ENCODE measurements at regions not wholly inside any gene's neighbourhood (a gene's known extent, or its start where the extent isn't known, plus 50 kb on each side); places are given as distances from the start of the nearest gene placed in this dataset.
"Not testable (repeated sequence)": the region's sequence is repeated elsewhere in the genome, so short reads cannot be mapped to it uniquely, and the experiment has no call there.

DNA sequence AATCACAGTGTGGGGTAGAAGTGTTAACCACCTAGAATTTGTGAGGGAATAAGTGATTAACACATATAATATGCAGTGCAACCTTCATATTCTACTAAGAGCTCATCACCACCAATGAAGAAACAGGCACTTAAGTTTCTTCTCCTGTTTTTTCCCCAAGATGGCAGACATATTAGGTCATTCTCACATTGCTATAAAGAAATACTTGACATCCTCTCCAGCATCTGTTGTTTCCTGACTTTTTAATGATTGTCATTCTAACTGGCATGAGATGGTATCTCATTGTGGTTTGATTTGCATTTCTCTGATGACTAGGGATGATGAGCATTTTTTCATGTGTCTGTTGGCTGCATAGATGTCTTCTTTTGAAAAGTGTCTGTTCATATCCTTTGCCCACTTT, 301.5 kb upstream of the CLEC14A start:
- DNase-seq, result not testable (repeated sequence)

DNA sequence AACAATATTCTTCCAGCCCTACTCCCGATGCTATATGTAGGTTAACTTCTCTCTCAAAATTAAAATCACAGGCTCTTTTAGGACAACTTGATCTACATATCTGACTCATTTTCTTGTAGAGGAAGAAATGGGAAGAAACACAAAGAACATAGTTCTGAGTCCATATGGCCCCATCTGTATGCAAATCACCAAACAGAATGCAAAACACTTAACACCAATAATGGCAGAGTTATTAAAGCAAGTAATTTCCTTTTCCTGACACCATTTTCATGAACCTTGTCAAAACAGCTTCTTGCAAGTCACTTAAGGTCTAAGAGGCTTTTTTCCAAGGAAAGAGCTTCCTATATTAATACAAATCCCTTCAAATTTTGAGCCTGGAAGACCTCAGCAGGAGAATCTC, 300.4 kb upstream of the CLEC14A start:
- no peak for DNase-seq

DNA sequence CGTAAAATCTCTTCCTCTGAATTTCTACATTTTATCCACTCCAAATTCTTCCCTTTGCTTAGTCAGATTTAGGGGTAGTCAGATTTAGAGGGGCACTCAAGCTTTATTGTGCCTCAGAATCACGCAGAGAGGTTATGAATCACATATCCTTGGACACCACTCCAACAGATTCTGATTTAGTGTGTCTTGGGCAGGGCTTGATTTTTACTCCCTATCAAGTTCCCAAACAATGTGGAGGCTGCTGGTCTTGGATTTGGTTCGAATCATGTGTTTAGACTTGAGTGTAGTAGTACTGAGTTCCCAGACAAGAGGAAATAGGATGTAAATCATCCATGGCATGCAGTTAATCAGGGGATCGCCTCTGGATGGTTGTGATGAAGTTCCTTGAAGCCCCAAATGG, 298.1 kb upstream of the CLEC14A start:
- DNase-seq, result no peak

DNA sequence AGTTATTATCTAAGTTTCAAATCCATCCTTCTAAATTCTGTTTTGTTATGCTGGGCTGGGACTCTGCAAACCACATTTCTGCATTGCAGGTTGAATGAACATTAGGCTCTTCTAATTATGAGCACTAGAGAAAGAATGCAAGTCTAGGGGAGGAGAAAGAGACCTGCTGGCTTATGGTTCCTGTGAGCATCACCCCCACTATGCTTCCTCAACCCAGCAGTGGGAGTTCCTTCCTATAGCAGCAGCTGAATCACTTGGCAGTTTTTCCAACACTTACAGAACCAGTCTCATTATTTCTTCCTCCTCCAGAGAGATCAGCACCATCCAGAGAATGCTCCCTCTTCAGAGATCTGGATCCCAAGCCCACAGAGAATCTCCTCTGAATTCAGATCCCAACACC, 297.7 kb upstream of the CLEC14A start:
- DNase-seq, result no peak

DNA sequence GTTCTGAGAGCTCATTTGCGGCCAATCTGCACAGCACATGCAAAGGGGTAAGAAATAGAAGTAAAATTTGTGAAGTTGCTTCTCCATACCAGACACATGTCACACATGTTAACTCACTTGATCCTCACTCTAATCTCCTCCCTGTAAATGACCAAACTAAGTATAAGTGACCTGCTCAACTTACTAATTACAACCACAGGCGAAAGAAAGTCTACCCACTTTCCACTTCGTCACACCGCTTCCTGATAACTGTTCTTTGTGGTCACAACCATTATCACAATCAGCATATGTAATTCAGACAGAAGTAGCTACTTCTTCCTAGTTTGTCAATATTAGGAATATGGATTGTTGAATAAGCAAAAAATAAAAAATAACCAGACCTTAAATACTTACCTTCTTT, 293.7 kb upstream of the CLEC14A start:
- no peak for DNase-seq

DNA sequence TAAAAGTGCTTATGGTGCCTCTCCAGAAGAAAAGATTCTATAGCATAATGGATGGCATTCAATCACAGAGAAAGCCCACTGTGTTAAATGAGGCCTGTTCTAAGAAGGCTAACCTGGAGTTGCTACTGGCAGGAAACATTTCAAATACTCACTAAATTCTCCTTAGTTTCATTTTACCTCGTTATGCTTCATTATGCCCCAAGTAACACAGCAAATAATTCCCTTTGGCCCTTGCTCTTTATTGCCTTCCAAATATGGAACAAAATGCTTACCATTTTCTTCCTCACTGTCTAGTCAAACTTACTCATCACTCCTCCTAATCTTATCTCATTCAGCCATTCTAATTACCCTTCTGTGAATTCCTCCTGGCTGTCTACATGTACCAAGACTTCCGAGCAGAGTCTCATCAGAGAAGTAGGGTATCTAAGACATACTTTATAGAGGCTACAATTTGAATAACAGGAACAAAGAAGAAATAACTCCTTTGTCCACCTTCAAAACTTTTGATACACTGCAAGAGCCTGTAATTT, 292.1 kb upstream of the CLEC14A start:
- no peak for DNase-seq

DNA sequence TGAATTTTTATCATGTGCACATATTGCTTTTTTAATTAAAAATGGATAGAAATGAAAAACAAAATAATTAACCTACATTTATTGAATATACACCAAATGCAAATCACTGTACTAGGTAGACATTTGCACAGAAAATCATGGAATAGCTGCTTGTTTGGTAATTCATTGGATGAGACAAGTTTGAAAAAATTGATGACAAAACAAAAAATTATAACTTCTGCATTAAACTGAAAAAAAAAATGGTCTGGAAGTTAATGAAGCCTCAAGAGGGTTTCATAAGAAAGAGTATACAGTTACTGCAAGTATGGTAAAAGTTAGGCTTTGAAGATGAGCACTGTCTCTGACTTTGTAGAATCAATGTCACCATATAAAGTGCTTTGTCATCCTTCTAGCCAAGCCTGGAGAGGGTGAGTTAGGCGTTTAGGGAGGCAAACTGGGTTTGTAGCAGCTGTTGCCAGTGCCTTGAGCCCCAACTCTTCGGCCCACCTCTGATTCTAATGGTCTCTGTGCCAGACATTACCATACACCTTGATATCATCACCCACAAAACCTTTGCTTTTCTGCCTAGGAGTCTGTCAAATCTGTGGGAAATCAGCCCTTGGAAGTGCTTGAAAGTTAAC, 291.1 kb upstream of the CLEC14A start:
- no peak for DNase-seq

DNA sequence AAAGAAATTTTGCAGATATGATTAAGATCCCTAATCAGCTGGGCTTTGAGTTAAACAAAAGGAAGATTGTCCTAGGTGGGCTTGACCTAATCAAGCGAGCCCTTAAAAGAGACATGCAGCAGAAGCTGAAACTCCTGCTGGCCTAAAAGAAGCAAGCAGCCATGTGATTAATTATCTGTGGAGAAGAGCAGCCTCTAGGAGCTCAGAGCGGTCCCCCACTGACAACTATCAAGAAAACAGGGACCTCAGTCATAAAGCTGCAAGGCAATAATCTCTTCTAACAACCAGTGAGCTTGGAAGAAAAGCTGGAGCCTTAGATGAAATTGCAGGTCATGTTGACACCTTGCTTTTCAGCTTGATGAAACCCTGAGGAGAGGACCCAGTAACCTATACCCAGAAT, 288.9 kb upstream of the CLEC14A start:
- DNase-seq, result no peak

DNA sequence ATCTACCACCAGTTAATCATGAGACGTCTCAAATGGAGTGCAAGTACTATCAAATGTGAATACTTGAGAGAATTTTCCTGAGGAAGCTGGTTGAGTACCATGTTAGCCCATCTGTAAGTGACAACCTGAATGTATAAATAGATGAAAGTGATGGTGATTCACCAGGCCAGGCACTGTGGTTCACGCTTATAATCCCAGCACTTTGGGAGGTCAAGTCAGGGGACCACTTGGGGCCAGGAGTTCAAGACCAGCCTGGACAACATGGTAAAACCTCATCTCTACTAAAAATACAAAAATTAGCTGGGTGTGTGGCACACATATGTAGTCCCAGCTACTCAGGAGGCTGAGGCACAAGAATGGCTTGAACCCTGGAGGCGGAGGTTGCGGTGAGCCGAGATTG, 288.0 kb upstream of the CLEC14A start:
- DNase-seq, result not testable (repeated sequence)

DNA sequence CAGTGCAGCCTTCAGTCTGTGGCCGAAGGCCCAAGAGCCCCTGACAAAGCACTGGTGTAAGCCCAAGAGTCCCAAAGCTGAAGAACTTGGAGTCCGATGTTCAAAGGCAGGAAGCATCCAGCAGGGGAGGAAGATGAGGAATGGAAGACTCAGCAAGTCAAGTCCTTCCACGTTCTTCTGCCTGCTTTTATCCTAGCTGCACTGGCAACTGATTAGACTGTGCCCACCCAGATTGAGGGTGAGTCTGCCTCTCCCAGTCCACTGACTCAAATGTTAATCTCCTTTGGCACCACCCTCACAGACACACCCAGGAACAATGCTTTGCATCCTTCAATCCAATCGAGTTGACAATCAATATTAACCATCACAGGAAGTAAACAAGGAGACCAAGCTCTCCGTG, 282.2 kb upstream of the CLEC14A start:
- DNase-seq, result not testable (repeated sequence)

DNA sequence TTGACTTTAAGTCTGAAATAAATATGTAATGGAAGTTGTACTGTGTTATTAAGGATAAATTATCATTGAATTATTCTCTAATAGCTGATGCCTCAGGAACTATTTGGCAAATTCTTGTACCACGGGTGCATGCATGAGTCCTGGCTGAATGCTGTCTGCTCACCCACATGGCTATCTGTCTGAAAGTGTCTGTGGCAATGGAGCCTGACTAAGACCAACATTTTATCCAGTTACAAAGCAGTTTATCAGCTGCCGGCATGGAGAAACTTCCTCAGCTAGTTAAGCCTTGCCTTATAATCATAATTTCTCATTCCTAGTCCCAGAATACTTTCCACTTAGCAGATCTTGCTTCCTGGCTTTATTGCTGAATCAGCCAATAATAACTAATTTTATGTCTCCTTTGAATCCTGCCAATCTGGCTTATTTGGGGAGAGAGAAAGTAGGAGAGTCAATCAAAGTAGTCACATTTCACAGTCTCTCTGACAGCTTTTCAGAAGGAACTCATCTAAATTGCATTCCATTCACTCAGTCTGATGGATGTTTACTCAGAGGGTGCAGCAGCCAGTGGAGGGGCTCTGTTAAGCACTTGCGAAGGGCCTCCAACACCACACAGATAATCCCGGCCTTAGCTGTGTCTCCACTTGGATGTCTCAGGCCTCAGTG, 280.6 kb upstream of the CLEC14A start:
- no peak for DNase-seq

DNA sequence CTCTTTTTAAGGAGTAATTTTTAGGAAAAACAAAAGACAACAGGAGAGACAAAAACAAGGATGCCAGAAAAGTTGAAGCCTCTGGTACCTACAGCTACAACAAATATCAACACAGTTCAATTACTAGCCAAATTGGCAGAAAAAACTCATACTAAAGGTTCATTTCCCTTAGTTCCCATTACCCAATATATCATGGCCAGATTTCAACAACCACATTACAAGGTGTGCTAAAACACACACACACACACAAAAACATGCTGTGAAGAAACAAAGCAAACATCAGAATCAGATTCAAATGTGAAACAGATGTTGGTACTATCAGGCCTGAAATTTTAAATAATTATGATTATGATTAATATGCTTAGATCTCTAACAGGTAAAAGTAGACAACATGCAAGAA, 272.7 kb upstream of the CLEC14A start:
- no peak for DNase-seq

DNA sequence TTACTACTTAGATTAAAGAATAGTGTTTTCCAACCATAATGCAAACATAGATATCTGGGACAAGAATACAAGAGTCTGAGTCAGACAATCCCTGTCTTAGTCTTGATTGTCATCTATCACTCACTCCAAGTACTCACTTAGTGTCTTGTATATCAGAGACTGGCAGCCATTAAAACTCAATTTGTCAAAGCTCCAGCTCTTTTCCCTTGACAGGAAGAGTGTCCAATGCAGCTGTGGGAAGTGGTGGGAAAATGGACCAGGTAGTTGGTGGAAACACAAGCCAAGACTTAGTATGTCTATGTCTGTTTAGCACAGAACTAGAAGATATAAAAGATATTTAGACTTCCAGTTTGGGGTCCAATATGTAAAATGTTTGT, 271.6 kb upstream of the CLEC14A start:
- no peak for DNase-seq

DNA sequence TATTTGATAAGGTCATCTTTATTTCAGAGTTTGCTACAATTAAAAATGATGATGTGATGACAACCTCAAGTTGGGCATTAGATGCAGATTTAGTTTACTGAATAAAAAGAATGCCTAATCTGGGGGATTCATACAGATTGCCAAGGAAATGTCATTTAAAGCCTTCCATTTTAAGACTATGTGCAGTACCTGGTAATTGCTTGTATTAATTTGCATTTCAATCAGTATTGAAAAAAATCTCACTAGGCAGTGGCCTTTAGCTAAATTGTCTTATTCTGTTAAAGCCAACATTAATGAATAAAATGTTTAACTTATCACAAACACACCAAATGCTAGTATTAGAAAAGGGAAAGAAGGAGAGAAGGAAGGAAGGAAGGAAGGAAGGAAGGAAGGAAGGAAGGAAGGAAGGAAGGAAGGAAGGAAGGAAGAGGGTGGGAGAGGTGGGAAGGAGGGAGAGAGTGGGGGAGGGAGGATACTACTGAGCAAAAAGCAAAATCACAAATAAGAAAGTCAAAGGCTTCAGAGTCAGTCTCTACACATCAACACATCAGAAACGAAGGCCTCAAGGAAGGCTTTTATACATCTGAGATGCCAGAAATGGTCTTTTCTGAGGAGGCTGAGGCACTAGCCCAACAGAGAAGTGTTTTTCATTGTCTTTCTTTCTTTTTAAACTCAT, 271.1 kb upstream of the CLEC14A start:
- no peak for DNase-seq

DNA sequence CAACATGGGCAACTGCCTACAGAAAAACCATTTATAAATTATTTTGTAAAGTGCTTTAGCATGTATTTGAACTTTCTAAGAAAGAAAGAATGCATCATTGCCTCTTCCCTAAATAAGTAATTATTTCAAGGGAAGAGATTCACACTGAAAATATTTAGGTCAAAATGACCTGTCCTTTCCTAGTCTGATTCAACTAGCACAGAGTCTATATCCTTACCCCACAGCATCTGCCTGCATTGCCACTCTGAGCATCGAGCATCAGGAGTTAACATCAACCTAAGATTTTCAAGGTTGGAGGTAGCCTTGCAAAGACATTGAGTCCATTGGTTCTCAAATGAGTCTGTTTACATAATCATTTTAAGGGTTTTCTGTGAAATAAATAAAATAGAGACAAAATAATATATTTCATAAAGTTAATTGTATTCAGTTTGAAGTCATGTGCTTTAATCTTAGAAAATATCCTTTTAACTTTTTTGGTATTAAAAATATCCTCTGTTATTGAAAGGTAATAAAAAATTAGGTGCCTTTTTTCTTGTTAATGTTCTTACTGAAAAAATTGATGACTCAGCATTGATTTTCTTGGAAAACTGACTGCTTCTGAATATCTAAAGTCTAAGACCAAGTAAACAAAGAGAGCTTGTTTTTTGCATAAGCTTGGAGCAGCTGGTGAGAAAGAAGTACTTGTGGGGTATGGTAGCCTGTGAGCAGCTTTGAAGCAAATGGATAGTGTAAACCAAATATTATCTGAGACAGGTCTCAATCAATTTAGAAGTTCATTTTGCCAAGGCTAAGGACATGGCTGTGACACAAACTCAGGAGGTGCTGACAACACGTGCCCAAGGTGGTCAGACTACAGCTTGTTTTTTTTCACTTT, 269.0 kb upstream of the CLEC14A start:
- DNase-seq, result no peak

DNA sequence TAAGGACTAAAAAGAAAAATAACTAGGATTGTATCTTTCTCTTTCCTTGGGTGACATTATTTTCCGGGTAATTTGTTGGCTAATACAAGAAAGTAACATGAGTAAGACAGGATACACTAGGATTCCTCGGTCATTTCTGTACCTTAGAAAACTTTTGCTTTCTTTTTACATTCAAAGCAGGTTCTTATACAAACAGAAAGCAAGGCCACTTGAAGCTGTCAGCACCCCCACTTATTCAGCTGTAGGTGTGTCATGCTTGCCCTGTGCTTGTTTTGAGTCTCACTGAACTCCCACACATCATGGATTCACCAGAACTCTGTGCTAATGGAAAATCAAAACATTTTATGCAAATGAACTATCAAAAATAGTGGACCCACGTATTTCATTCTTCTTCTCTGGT, 266.8 kb upstream of the CLEC14A start:
- DNase-seq, result no peak

DNA sequence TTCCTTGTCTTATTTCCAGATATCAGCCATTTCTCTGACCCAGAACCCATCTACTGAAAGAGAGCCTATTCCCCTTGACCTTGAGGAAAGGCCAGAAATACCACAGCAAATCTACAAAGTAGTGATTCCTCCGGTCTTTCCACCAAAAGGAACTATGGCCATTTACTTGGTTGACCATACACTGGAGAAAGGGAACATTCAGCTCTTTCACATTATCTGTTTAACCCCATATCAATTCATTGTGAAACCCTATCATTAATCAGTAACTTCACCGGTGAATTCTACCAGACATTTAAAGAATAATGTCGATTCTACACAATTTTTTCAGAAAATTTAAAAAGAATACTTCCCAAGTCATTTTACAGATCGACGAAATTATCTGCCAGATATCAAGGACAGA, 265.7 kb upstream of the CLEC14A start:
- no peak for DNase-seq

DNA sequence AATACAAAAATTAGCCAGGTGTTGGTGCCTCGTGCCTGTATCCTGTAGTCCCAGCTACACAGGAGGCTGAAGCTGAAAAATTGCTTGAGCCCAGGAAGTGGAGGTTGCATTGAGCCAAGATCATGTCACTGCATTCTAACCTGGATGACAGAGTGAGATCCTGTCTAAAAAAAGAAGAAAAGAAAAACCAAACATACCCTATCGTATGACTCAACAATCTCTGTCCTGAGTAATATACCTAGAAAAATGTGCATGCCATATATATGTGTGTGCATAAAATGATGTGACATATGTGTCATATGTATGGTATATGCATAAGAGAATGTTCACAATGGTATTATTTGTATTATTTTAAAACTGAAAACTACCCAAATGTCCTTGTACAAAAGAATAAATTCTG, 261.5 kb upstream of the CLEC14A start:
- DNase-seq, result no peak

DNA sequence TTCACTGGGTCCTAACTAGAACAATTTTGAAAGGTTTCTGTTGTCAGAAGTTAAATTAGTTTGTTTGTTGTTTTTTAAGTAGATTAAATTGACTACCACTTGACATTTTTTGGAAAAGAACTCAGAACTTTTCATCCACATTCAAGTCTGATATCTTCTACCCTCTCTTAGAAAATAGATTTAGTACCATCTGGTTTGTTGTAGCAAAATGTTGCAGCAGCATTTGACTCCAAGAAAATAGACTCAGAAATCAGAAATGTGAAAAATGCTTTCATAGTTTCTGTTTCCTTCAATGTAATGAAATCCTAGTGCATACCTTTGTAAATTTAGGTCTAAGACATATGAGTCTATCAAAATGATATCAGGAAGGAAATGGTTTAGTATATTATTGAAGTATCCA, 256.3 kb upstream of the CLEC14A start:
- no peak for DNase-seq

DNA sequence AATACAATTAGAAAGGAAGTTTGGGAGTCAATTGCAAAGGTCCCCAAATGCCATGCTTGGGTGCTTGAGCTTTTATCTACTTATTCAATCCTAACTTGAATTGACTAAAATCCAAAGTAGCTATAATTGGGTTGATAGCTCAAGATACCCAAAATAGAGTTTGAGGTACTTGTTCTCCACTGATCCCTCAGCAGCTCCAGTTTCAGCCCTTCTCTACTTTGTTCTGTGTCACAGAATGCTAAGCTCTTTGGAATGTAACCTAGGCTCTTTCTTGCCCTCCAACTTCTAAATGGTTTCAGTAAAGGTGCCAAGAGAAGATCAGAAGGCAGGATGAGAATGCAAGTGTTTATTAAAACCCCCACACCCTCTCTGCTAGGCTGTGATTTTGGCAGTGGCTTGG, 251.4 kb upstream of the CLEC14A start:
- DNase-seq, result no peak

DNA sequence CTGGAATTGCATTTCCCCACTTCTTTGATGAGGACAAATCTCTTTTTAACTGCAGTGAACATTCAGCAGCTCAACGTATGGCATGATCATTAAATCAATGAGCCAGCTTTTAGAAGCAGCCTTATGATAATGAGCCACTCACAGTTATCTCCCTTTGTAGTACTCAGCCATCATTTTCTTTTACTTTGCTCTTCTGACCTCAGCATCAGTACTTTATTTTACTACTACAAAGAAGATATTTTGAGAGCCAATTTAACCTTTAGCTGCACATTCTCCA, 250.0 kb upstream of the CLEC14A start:
- DNase-seq, result no peak

DNA sequence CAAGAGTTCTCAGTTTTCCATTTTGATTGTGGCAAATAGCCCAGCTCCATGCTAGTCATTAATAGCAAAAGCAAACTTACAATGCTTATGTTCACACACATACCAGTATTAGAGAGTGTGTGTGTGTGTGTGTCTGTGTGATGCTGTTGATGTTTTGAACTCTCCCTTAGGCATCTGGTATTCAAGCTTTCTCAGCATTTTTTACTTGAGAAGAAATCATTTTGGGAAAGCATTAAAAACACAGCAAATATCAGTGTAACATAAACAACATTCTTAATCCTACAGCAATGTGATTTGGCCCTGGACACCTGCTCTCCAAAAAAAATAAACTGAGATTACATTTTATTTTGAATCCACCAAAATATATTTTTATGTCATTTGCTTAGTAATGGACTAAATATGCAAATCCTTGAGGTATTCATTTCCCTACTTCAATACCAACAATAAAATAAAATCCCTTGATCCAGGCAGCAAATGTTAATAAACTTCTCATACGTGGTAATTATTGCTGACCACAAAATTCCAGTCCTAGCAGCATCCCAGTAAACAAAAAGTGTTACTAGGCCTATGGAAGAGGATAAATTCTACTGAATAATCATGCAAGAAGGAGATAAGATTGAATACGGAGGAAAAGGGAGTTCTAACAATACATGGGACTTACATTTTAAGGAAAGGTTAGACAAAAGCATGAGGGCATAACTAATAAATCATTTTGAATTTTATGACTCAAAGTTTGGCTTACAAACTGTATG, 249.5 kb upstream of the CLEC14A start:
- no peak for DNase-seq

DNA sequence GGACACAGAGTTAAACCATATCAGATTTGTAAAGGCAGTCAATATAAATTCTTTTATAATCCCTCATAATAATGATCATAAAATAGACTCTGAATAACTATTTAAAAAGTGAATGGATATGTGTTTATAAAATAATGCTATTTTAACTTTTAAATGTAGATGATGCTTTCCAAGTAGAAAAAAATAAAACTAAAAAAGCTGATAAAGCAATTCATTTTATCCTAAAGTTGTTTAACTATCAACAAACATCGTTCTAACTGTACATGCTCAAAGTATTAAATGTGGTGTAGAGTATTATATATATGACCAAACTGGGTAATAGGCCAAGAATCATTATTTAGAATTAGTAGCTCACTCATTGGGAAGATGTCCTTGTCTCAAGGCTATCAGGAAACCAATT, 248.3 kb upstream of the CLEC14A start:
- DNase-seq, result no peak

Measured in CD4-positive, alpha-beta T cell treated with Interleukin-17A for 1 hour (primary cell).